Tibial nerve (tissue), 4 donors: ENCODE measurements at regions not wholly inside any gene's neighbourhood (a gene's known extent, or its start where the extent isn't known, plus 50 kb on each side); places are given as distances from the start of the nearest gene placed in this dataset.

ENCODE experiments used
- DNase-seq, 2 donors: peaks; one replicate each; pipeline ENCODE4 v3.0.0-alpha.2; 2019; ENCODE audit warnings: low spot score in 2 of 2
- H3K27ac ChIP-seq, 4 donors: fragments of 200-600 bp; sonication (generic) in 3 of 4; one replicate each; pipeline ENCODE4 v1.5.1; 2017 to 2019; ENCODE audit warnings: mild to moderate bottlenecking in 1 of 4
- H3K27me3 ChIP-seq, 2 donors: fragments of 200-600 bp; sonication (generic) in 1 of 2; one replicate each; pipeline versions ENCODE4 v1.5.1 to v1.6.0; 2017 to 2019
- H3K36me3 ChIP-seq, 3 donors: fragments of 200-600 bp; sonication (generic); one replicate each; pipeline ENCODE4 v1.5.1; 2018 to 2019
- H3K4me1 ChIP-seq, 4 donors: fragments of 200-600 bp; sonication (generic) in 3 of 4; one replicate each; pipeline ENCODE4 v1.5.1; 2017 to 2019
- H3K4me3 ChIP-seq, 4 donors: fragments of 200-600 bp; sonication (generic) in 3 of 4; one replicate each; pipeline ENCODE4 v1.5.1; 2017 to 2019; ENCODE audit warnings: mild to moderate bottlenecking in 1 of 4, moderate library complexity in 1 of 4
- H3K9me3 ChIP-seq, 4 donors: fragments of 200-600 bp; sonication (generic) in 3 of 4; one replicate each; pipeline ENCODE4 v1.5.1; 2017 to 2019
- EP300 ChIP-seq, 2 donors: sonication (generic); formaldehyde crosslinking; IDR thresholded peaks; one replicate each; pipeline ENCODE4 v1.6.1; 2017; ENCODE audit warnings: antibody characterized with exemption in 2 of 2, mild to moderate bottlenecking in 1 of 2
- POLR2A ChIP-seq, 2 donors: fragments of 450-650 bp; IDR thresholded peaks; one replicate each; pipeline ENCODE4 v1.6.1; 2017; ENCODE audit warnings: antibody characterized with exemption in 2 of 2, mild to moderate bottlenecking in 2 of 2, moderate library complexity in 2 of 2
- WGBS, 2 donors: methylation state at CpG; one replicate each; pipeline ENCODE4 v1.1.5; 2018; 5-methylcytosine and 5-hydroxymethylcytosine counted together
- TF ChIP-seq, protein P1 (sequence below), 5 experiments: fragments of 200-600 bp in 3 of 5; fragments of 450-650 bp in 2 of 5; sonication (generic) in 3 of 5; IDR thresholded peaks; one replicate each; pipeline ENCODE4 v1.5.1; 2016 to 2019; ENCODE audit warnings: antibody characterized with exemption in 5 of 5, mild to moderate bottlenecking in 3 of 5, moderate library complexity in 2 of 5

DNA sequence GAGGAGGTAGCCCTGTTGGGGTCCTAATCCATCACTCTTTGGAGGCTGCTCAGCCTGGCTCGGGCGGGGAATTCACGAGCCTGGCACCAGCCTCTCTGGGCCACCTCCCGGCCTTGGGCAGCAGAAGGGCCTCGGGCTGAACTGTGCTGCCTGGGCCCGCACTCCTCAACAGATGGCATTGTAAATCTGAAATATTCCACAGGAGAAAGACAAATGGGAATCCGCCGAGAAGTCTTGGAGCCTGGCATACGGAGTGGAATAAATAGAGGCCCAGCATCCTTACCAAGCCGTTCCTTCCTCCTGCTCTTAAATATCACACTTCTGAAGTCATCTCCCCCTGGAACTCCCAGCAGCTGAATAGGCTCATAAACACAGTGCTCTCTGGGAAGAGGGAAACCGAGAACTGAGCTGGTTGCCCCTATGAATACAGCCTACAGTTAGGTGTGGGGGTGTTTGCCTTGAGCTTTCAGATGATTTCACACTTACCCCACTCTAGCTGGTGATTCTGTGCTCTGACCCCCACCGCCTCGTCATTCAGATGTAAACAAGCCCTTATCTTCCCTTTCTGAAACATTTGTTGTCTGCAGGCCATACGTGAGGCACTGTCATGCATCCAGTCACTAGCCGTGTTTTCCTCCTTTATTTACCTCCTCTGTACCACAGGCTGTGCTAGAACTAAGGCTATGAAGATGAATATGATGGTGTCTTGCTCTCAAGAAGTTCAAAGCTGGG, 455.0 kb upstream of the CLINT1 start:
- 83 to 87% methylated on average over 15 of the region's 15 CpGs for WGBS, 2 donors
- Histone ChIP-seq H3K36me3 (no peaks in the 10 kb centered on the region), H3K9me3 (no peaks in the 10 kb centered on the region), H3K4me1 (no peaks in the 10 kb centered on the region), H3K4me3 (no peak overlapping the region), H3K27me3 (no peaks in the 10 kb centered on the region), H3K27ac (no peak overlapping the region)
- DNase-seq: no peak
- no peak for TF ChIP-seq POLR2A (IDR thresholded peaks at IDR 0.05)
- no peak for TF ChIP-seq EP300 (IDR thresholded peaks at IDR 0.05)
- TF ChIP-seq, protein P1, sequence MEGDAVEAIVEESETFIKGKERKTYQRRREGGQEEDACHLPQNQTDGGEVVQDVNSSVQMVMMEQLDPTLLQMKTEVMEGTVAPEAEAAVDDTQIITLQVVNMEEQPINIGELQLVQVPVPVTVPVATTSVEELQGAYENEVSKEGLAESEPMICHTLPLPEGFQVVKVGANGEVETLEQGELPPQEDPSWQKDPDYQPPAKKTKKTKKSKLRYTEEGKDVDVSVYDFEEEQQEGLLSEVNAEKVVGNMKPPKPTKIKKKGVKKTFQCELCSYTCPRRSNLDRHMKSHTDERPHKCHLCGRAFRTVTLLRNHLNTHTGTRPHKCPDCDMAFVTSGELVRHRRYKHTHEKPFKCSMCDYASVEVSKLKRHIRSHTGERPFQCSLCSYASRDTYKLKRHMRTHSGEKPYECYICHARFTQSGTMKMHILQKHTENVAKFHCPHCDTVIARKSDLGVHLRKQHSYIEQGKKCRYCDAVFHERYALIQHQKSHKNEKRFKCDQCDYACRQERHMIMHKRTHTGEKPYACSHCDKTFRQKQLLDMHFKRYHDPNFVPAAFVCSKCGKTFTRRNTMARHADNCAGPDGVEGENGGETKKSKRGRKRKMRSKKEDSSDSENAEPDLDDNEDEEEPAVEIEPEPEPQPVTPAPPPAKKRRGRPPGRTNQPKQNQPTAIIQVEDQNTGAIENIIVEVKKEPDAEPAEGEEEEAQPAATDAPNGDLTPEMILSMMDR (IDR thresholded peaks at IDR 0.05): no peak

DNA sequence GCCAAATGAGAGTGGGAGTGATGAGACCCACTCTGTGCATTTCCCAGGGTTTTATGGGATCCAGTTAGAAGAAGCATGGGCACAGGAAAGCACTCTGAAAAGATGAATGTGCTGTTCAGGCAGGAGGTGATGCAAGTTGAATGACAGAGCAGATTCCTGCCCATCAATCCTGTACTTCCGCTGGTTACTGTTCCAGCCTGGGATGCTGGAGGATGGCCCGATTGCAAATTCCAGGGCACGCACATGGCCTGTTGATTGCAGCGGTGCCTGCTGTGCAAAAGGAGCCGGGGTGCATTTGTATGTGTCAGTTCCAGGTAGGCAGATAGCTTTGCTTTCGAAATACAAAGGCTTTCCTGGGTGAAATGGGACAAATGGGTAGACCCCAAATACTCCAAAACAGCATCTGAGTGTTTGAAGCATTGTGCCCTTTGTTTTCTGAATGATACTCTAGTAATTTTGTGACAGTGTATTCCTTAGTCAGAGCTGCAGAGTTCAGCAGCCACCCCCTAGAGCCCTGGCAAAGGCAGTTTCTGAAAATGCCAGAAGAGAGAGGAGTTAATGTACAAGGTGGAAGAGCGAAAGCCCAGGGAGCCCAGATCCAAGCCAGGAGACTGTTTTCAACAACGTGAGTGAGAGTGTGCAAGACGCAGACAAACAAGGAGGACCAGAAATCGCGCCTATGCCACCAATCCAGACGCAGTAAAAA, 454.2 kb upstream of the CLINT1 start:
- no peak overlapping the region for H3K4me3 ChIP-seq
- H3K4me1 ChIP-seq: no peaks in the 10 kb centered on the region
- no peaks in the 10 kb centered on the region for H3K36me3 ChIP-seq
- no peaks in the 10 kb centered on the region for H3K9me3 ChIP-seq
- TF ChIP-seq POLR2A (IDR thresholded peaks at IDR 0.05) (no peak), EP300 (IDR thresholded peaks at IDR 0.05) (no peak)
- TF ChIP-seq, protein P1 (IDR thresholded peaks at IDR 0.05): no peak
- H3K27ac ChIP-seq: no peak overlapping the region
- no peaks in the 10 kb centered on the region for H3K27me3 ChIP-seq
- 76 to 80% methylated on average over 12 of the region's 12 CpGs for WGBS, 2 donors
- no peak for DNase-seq

DNA sequence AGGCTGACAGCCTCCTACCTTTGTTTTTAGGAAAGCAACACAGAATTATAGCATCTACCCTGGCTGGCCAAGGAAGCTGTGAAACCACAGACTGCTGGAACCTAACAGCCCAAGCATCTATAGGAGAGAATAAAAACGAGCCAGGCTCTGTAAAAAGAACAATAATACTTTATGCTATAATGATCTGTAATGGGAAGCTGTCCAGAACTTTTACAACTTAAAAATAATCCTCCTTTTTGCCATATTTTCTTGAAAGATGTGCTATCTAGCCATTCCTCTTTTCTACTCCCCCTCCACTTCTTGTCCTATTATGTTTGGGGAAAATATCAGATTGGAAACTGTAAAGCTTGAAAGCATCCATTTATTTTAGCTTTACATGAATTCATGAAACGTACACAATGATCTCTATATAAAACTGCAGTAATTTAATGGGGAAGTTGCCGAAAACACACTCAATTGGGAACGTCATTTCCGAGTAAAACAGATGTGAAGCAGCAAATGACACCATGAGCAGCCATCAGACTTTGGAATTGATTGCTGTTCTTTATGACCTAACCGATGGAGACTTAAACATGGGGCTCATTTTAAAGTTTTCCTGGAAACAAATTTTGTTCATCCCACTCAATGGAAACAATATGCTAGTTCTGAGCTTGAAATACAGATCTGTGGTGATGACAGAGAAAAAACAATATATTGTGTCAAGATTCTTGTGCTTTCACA, 450.3 kb upstream of the CLINT1 start:
- DNase-seq: no peak
- 48 to 50% methylated on average over 6 of the region's 6 CpGs for WGBS, 2 donors
- TF ChIP-seq, protein P1 (IDR thresholded peaks at IDR 0.05): no peak
- TF ChIP-seq POLR2A (IDR thresholded peaks at IDR 0.05): no peak
- TF ChIP-seq EP300 (IDR thresholded peaks at IDR 0.05): no peak

DNA sequence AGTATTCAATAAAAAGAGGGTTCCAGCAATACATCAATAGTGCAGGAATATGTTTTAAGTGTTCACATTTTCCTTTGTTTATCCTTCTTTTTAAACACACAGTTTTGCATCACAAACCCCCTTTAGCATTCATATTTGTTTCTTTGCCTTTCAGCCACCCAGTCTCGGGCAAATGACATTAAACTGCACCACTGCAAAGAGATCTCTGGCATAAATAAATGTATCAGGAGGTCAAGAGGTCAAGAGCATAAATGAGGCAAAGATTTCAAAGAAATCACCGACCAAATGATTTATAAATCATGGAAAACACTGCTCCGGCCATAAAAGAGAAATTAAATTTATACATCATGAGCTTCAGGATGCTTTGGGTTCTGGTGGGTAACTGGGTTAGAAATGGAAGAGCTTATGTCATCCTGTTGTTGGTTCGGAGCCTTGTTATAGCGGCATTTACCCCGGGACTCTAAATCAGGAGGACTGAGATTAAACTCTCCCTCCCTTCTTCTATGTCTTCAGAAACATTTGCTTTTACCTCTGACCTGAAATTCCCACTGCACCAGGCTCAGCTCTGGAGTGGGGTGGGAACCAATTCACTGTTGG, 449.6 kb upstream of the CLINT1 start:
- H3K27me3 ChIP-seq: no peaks in the 10 kb centered on the region
- no peak overlapping the region for H3K4me3 ChIP-seq
- TF ChIP-seq, protein P1 (IDR thresholded peaks at IDR 0.05): no peak
- TF ChIP-seq POLR2A (IDR thresholded peaks at IDR 0.05) (no peak), EP300 (IDR thresholded peaks at IDR 0.05) (no peak)
- DNase-seq: no peak
- H3K9me3 ChIP-seq: no peaks in the 10 kb centered on the region
- 68 to 70% methylated on average over 6 of the region's 6 CpGs for WGBS, 2 donors
- no peaks in the 10 kb centered on the region for H3K36me3 ChIP-seq
- no peaks in the 10 kb centered on the region for H3K4me1 ChIP-seq
- no peak overlapping the region for H3K27ac ChIP-seq

More for the DNA sequence above, 450.3 kb upstream of the CLINT1 start:
- Histone ChIP-seq H3K36me3 (no peaks in the 10 kb centered on the region), H3K9me3 (no peaks in the 10 kb centered on the region), H3K27me3 (no peaks in the 10 kb centered on the region), H3K4me3 (no peak overlapping the region), H3K27ac (no peak overlapping the region), H3K4me1 (no peaks in the 10 kb centered on the region)
